ENCODE measurements at regions not wholly inside any gene's neighbourhood (a gene's known extent, or its start where the extent isn't known, plus 50 kb on each side); places are given as distances from the start of the nearest gene placed in this dataset.

DNA sequence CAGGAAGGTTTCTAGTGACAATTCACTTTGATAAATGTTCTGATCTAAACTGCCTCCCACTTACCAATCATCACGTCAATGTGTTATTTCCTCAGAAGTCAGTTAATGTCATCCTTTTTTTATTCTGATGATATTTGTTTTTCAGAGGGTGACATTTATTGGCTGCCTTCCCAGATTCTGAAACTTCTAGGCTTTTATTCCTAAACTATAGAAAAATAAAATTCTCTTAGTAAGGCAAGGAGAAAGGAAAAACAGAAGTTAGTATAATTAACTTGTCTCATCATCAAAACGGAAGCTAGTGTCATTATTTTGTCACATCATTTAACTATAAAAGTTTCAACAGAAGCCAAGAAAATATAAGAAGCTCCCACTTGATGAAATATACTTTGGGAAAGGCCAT lies 100.0 kb upstream of the C3orf80 start:
- Histone ChIP-seq H3K9ac (ENCODE audit: control insufficient read depth, extremely low read depth, insufficient read depth, low read length) (no peak overlapping the region), H2AFZ (ENCODE audit: control insufficient read depth, low read length) (no peak overlapping the region), H4K20me1 (ENCODE audit: control insufficient read depth, extremely low read depth, insufficient read depth, low read length) (no peaks in the 10 kb centered on the region), H3K27ac (ENCODE audit: control insufficient read depth, insufficient read depth, low read length) (no peak overlapping the region), H3K36me3 (ENCODE audit: control insufficient read depth in 2 of 2, extremely low read depth in 1 of 2, insufficient read depth in 2 of 2, low read length in 2 of 2) (no peaks in the 10 kb centered on the region), H3K4me3 (ENCODE audit: control insufficient read depth in 2 of 3, extremely low read depth in 1 of 3, insufficient read depth in 2 of 3, low read depth in 1 of 3, low read length in 3 of 3) (no peak overlapping the region), H3K79me2 (ENCODE audit: control insufficient read depth, insufficient read depth, low read length) (no peaks in the 10 kb centered on the region), H3K9me3 (ENCODE audit: control insufficient read depth, low read depth, low read length) (no peaks in the 10 kb centered on the region), H3K4me1 (ENCODE audit: control insufficient read depth, extremely low read depth, insufficient read depth, low read length) (peaks cover 19% of the 10 kb centered on the region), H3K4me2 (ENCODE audit: control insufficient read depth, extremely low read depth, insufficient read depth, low read depth, low read length) (no peak overlapping the region), H3K9me1 (ENCODE audit: control insufficient read depth, extremely low read depth, insufficient read depth, low read length) (no peaks in the 10 kb centered on the region), H3K27me3 (ENCODE audit: control insufficient read depth, extremely low read depth, insufficient read depth, low read length) (no peaks in the 10 kb centered on the region)
- TF ChIP-seq, protein P1, sequence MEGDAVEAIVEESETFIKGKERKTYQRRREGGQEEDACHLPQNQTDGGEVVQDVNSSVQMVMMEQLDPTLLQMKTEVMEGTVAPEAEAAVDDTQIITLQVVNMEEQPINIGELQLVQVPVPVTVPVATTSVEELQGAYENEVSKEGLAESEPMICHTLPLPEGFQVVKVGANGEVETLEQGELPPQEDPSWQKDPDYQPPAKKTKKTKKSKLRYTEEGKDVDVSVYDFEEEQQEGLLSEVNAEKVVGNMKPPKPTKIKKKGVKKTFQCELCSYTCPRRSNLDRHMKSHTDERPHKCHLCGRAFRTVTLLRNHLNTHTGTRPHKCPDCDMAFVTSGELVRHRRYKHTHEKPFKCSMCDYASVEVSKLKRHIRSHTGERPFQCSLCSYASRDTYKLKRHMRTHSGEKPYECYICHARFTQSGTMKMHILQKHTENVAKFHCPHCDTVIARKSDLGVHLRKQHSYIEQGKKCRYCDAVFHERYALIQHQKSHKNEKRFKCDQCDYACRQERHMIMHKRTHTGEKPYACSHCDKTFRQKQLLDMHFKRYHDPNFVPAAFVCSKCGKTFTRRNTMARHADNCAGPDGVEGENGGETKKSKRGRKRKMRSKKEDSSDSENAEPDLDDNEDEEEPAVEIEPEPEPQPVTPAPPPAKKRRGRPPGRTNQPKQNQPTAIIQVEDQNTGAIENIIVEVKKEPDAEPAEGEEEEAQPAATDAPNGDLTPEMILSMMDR (optimal IDR thresholded peaks at IDR 0.05 in 1 of 3, IDR thresholded peaks at IDR 0.05 in 1 of 3, conservative IDR thresholded peaks at IDR 0.05 in 1 of 3; ENCODE audit: extremely low read depth in 1 of 3, insufficient read depth in 2 of 3, low read length in 3 of 3), result no peak
- TF ChIP-seq EZH2 (IDR thresholded peaks at IDR 0.05; ENCODE audit: low read length), result no peak
- DNase-seq (ENCODE audit: low read depth, low spot score), result no peak
- dilution Hi-C loops (cut with MboI; ENCODE audit: extremely low pct_ligation_motif_present, low sequenced_read_pairs), result no loop called here
- FAIRE-seq, result no peak

DNA sequence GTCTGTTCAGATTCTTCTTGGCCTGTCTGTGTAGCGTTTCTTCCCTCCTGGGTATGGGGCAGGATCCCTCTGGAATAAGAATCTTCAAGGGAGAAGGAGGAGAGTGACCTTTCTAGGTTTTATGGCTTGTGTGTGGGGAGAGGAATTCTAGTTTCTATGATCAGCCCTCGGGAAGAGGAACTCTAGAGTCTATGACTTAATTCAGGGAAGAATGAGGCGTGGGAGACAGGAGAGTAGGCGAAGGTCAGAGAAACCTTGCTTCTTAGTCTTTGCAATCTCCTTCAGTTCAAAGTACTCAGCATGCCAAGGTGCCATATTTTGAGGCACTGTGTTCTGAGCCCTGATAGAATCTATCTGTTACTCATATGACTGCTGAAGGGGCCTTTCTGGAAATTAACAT lies 99.2 kb upstream of the C3orf80 start:
- H3K9me1 ChIP-seq (ENCODE audit: control insufficient read depth, extremely low read depth, insufficient read depth, low read length), result no peaks in the 10 kb centered on the region
- TF ChIP-seq EZH2 (IDR thresholded peaks at IDR 0.05; ENCODE audit: low read length), result no peak
- TF ChIP-seq, protein P1 (optimal IDR thresholded peaks at IDR 0.05 in 1 of 3, IDR thresholded peaks at IDR 0.05 in 1 of 3, conservative IDR thresholded peaks at IDR 0.05 in 1 of 3; ENCODE audit: extremely low read depth in 1 of 3, insufficient read depth in 2 of 3, low read length in 3 of 3), result no peak
- H3K4me2 ChIP-seq (ENCODE audit: control insufficient read depth, extremely low read depth, insufficient read depth, low read depth, low read length), result no peak overlapping the region
- H3K27ac ChIP-seq (ENCODE audit: control insufficient read depth, insufficient read depth, low read length), result no peak overlapping the region
- no peak overlapping the region for H3K4me3 ChIP-seq (ENCODE audit: control insufficient read depth in 2 of 3, extremely low read depth in 1 of 3, insufficient read depth in 2 of 3, low read depth in 1 of 3, low read length in 3 of 3)
- no peaks in the 10 kb centered on the region for H3K79me2 ChIP-seq (ENCODE audit: control insufficient read depth, insufficient read depth, low read length)
- no peaks in the 10 kb centered on the region for H3K9me3 ChIP-seq (ENCODE audit: control insufficient read depth, low read depth, low read length)
- dilution Hi-C loops (cut with MboI; ENCODE audit: extremely low pct_ligation_motif_present, low sequenced_read_pairs), result no loop called here
- H4K20me1 ChIP-seq (ENCODE audit: control insufficient read depth, extremely low read depth, insufficient read depth, low read length), result no peaks in the 10 kb centered on the region
- DNase-seq (ENCODE audit: low read depth, low spot score) (no peak), FAIRE-seq (no peak)
- no peak overlapping the region for H2AFZ ChIP-seq (ENCODE audit: control insufficient read depth, low read length)
- H3K4me1 ChIP-seq (ENCODE audit: control insufficient read depth, extremely low read depth, insufficient read depth, low read length), result peaks cover 19% of the 10 kb centered on the region
- no peaks in the 10 kb centered on the region for H3K27me3 ChIP-seq (ENCODE audit: control insufficient read depth, extremely low read depth, insufficient read depth, low read length)
- H3K9ac ChIP-seq (ENCODE audit: control insufficient read depth, extremely low read depth, insufficient read depth, low read length), result no peak overlapping the region
- no peaks in the 10 kb centered on the region for H3K36me3 ChIP-seq (ENCODE audit: control insufficient read depth in 2 of 2, extremely low read depth in 1 of 2, insufficient read depth in 2 of 2, low read length in 2 of 2)
